HG03025 (cell line): ENCODE measurements at regions not wholly inside any gene's neighbourhood (a gene's known extent, or its start where the extent isn't known, plus 50 kb on each side); places are given as distances from the start of the nearest gene placed in this dataset.

Experiments used
- ATAC-seq: cut with Tn5 transposase; IDR thresholded peaks from one replicate; pipeline ENCODE4 v1.9.1; 2021; ENCODE audit warnings: mild to moderate bottlenecking, moderate library complexity; ENCODE audit not compliant: unreplicated experiment, low FRiP score

DNA sequence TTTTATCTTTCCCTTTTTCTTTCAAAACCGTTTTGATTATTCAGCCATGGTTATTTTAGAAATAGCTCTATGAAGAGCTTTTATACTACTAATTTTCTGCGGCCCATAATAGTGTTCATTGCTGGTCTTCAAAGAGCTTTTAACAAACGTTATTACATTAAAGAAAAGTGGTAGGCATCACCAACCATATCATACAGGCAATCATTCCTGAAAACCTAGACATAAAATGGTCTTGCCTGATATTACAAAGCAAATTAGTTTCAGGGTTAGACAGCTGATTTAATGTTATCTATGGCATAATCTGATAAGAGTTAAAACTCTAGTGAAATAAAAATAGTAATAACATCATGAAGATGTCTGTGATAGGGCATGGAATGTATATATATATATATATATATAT, 89.7 kb upstream of the CNTN1 start:
- no peak for ATAC-seq

GRCh38 chr12:40614923-40615322, 77.3 kb upstream of the CNTN1 start:
- peak; percentile 44 for ATAC-seq

DNA sequence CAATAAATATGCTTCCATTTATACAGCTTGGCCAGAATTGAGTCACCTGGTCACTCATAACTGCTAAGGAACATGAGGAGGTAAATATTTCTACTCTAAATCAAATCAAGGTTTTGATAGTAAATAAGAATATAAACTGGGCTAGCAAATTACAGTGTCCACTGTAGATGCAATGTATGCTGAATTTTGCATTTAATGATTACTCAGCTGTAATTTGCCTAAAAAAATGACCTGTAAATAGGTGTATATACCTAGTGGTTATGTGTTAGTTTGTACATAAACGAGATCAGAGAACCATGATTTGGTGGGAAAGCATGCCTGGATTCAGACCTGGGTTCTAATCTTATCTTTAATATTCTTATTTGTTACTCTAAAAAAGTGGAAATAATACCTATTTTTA, 76.6 kb upstream of the CNTN1 start:
- ATAC-seq, result no peak

DNA sequence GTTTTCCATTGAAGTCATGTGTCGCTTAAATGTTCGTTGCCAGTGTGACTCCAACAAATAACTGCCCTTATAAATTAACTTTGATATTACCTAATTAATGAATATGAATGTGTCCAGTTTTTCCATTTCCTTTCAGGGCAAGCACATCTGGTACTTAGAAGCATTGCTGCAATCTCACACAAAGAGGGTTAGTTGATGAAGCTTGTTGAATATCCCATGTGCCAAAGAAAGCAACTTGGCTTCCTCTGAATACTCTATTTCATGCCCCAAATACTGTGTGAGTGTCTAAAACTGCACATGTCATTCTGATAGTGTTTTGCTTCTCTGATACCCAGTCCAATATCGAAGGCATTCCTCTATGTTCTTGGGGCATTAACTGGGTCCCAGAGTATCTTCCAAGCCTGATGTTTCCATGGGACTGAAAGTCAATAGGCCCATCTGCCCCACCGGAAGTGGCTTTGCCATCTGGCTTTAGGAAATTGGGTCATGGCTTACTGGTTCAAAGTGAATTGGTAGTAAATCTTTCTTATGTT, 75.8 kb upstream of the CNTN1 start:
- no peak for ATAC-seq

DNA sequence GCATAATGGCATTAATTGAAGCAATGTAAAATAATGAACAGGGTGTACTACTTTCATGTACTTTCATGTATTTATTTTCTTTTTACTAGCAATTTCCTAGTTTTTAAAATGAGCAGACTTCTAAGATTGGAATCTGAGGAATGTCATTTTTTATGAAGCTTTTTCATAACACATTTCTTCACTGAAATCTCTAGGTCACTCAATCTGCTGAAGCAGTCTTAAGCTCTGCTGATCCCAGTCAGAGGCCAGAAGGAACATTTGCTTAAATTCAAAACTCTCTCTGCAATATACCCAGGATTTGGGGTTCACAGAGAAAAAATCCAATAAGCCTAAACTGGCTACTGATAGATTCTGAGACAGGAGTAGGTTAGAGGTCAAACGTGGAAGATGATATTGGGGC, 73.6 kb upstream of the CNTN1 start:
- ATAC-seq, result no peak

GRCh38 chr12:40620564-40621019, 71.6 kb upstream of the CNTN1 start:
- no peak for ATAC-seq

DNA sequence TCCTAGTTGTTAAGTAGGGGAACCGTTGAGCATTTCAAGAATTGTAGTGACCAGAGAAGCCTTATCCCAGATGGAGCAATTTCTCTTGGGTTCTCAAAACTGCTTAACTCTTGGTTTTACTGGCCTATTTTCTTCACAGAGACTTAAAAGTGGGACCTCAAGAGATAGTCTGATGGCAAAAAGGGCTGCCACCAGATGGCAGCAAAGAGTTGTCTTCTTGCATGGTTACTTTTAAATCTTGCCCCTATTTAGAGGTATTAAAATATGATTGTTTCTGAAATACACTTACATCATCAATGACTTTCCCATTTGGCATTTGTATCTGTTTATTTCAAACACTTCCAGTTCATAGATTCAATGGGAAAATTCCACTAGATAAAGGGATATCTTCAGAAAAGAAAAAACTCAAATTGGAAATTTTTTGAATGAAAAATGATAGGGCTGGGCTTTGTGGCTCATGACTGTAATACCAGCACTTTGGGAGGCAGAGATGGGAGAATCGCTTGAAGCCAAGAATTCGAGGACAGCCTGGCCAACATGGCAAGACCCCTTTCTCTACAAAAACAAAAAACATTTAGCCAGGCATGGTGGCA, 69.9 kb upstream of the CNTN1 start:
- no peak for ATAC-seq

GRCh38 chr12:40632171-40632570, 60.1 kb upstream of the CNTN1 start:
- no peak for ATAC-seq

- ATAC-seq, result no peak
These were observed 59.3 kb upstream of the CNTN1 start for GRCh38 chr12:40632933-40633332.

DNA sequence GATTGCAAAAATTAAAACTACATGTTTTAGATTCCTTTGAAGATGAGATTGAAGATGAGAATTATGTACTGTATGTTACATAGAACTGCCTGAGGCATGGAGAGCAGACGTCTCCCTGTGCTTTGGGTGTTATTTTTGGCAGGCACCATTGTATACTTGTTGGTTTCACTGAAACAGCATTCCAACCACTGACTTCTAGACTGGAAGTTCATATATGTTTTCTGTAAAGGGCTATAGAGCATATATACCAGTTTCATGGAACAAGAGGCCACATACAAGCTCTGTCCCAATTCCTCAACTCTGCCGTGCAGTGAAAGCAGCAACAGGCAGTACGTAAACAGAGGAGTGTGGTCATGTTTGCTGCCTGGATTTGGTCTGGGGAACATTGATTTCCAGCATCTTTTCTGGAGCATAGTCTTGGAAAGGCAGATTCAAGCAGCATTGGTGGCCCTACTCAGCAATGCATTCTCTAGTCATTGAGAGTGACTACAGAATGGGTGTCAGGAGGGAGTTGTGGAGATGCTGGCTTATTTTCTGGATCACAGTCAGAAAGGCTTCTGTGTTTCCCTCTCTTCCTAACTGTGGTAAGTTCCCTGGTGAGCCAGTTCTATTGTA, 57.6 kb upstream of the CNTN1 start:
- no peak for ATAC-seq

- ATAC-seq, result no peak
These were observed 57.0 kb upstream of the CNTN1 start for GRCh38 chr12:40635141-40635731.
